ENCODE measurements at regions not wholly inside any gene's neighbourhood (a gene's known extent, or its start where the extent isn't known, plus 50 kb on each side); places are given as distances from the start of the nearest gene placed in this dataset.
"Not testable (repeated sequence)": the region's sequence is repeated elsewhere in the genome, so short reads cannot be mapped to it uniquely, and the experiment has no call there.

GRCh38 chr7:130789436-130789835 lies 55.4 kb upstream of the KLF14 start:
- no peak for DNase-seq (ENCODE audit: low read depth)

GRCh38 chr7:130791746-130792145 lies 57.7 kb upstream of the KLF14 start:
- DNase-seq (ENCODE audit: low read depth), result no peak

- peak; percentile 61 for DNase-seq (ENCODE audit: low read depth)
Observed at GRCh38 chr7:130793855-130794618, 60.0 kb upstream of the KLF14 start.

GRCh38 chr7:130794619-130794922 lies 60.6 kb upstream of the KLF14 start:
- no peak for DNase-seq (ENCODE audit: low read depth)

GRCh38 chr7:130796425-130796824 lies 62.4 kb upstream of the KLF14 start:
- DNase-seq (ENCODE audit: low read depth), result not testable (repeated sequence)

- DNase-seq (ENCODE audit: low read depth), result no peak
Observed at GRCh38 chr7:130803127-130803526, 69.1 kb upstream of the KLF14 start.

GRCh38 chr7:130804220-130804619 lies 70.2 kb upstream of the KLF14 start:
- peak; percentile 60 for DNase-seq (ENCODE audit: low read depth)

GRCh38 chr7:130812819-130813218 lies 78.8 kb upstream of the KLF14 start:
- DNase-seq (ENCODE audit: low read depth), result not testable (repeated sequence)

- peak; percentile 59 for DNase-seq (ENCODE audit: low read depth)
Observed at GRCh38 chr7:130814778-130815335, 80.8 kb upstream of the KLF14 start.

GRCh38 chr7:130818056-130818455 lies 84.0 kb upstream of the KLF14 start:
- no peak for DNase-seq (ENCODE audit: low read depth)

GRCh38 chr7:130821864-130822263 lies 87.9 kb upstream of the KLF14 start:
- DNase-seq (ENCODE audit: low read depth), result peak; percentile 73

GRCh38 chr7:130822642-130823041 lies 88.6 kb upstream of the KLF14 start:
- DNase-seq (ENCODE audit: low read depth), result peak; percentile 80

- DNase-seq (ENCODE audit: low read depth), result no peak
Observed at GRCh38 chr7:130823060-130823459, 89.1 kb upstream of the KLF14 start.

GRCh38 chr7:130825819-130826218 lies 91.8 kb upstream of the KLF14 start:
- DNase-seq (ENCODE audit: low read depth), result no peak

- DNase-seq (ENCODE audit: low read depth), result no peak
Observed at GRCh38 chr7:130829415-130829814, 95.4 kb upstream of the KLF14 start.

- DNase-seq (ENCODE audit: low read depth), result no peak
Observed at GRCh38 chr7:130831322-130831721, 97.3 kb upstream of the KLF14 start.

- peak; percentile 61 for DNase-seq (ENCODE audit: low read depth)
Observed at GRCh38 chr7:130831817-130832481, 97.9 kb upstream of the KLF14 start.

- DNase-seq (ENCODE audit: low read depth), result peak; percentile 98
Observed at GRCh38 chr7:130838738-130839137, 104.7 kb upstream of the KLF14 start.

GRCh38 chr7:130840599-130840998 lies 106.6 kb upstream of the KLF14 start:
- DNase-seq (ENCODE audit: low read depth), result no peak

- no peak for DNase-seq (ENCODE audit: low read depth)
Observed at GRCh38 chr7:130841416-130841815, 107.4 kb upstream of the KLF14 start.

- no peak for DNase-seq (ENCODE audit: low read depth)
Observed at GRCh38 chr7:130843703-130844102, 109.7 kb upstream of the KLF14 start.

GRCh38 chr7:130844811-130845580 lies 111.0 kb upstream of the KLF14 start:
- DNase-seq (ENCODE audit: low read depth), result peak; percentile 91
